ENCODE measurements at regions not wholly inside any gene's neighbourhood (a gene's known extent, or its start where the extent isn't known, plus 50 kb on each side); places are given as distances from the start of the nearest gene placed in this dataset.
"Not testable (repeated sequence)": the region's sequence is repeated elsewhere in the genome, so short reads cannot be mapped to it uniquely, and the experiment has no call there.

DNA sequence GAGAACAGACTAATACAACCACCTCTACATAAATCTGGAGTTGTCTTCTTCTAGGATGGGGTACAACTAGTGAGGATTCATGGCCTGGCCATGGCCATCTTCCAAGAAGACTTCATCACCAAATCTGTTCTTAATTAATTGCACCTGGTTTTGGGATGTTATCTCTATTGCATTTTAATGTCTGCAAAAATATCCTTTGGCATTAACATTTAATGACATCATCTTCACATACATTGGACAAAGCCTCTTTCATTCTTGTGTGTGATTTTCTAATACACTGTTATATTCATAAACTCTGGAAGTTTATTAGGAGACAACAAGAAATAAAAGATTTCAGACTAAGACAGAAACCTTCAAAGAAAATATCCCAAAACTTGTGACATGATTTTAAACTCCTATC, 124.2 kb upstream of the ABCB5 start:
- POLR2A ChIA-PET, result no interaction called here
- no peak overlapping the region for H3K27ac ChIP-seq (ENCODE audit: low read depth, low read length)
- DNase-seq (ENCODE audit: low read depth, low spot score), result no peak
- TF ChIP-seq, protein P1, sequence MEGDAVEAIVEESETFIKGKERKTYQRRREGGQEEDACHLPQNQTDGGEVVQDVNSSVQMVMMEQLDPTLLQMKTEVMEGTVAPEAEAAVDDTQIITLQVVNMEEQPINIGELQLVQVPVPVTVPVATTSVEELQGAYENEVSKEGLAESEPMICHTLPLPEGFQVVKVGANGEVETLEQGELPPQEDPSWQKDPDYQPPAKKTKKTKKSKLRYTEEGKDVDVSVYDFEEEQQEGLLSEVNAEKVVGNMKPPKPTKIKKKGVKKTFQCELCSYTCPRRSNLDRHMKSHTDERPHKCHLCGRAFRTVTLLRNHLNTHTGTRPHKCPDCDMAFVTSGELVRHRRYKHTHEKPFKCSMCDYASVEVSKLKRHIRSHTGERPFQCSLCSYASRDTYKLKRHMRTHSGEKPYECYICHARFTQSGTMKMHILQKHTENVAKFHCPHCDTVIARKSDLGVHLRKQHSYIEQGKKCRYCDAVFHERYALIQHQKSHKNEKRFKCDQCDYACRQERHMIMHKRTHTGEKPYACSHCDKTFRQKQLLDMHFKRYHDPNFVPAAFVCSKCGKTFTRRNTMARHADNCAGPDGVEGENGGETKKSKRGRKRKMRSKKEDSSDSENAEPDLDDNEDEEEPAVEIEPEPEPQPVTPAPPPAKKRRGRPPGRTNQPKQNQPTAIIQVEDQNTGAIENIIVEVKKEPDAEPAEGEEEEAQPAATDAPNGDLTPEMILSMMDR (IDR thresholded peaks at IDR 0.05; ENCODE audit: low read depth, low read length), result no peak
- no peaks in the 10 kb centered on the region for H3K27me3 ChIP-seq (ENCODE audit: control insufficient read depth, insufficient read depth, low read length)
- CTCF ChIA-PET, result no interaction called here
- no peak overlapping the region for H3K4me3 ChIP-seq (ENCODE audit: low read depth, low read length)
- H3K9me3 ChIP-seq (ENCODE audit: control insufficient read depth, insufficient read depth, low read length), result peaks cover 9% of the 10 kb centered on the region

DNA sequence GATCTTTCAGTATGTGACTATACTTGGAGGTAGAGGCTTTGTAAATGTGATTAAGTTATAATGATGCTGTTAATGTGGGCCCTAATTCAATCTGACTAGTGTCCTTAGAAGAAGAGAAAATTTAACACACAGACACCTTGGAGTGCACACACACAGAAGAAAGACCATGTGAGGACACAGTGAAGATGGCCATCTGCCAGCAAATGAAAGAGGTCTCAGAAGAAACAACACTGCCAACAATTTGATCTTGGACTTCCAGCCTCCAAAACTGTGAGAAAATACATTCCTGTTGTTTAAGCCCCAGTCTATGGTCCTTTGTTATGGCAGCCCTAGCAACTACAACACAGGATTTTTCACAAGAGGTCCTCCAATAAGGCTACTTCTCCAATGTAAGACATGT, 120.9 kb upstream of the ABCB5 start:
- Histone ChIP-seq H3K27ac (ENCODE audit: low read depth, low read length) (no peak overlapping the region), H3K27me3 (ENCODE audit: control insufficient read depth, insufficient read depth, low read length) (no peaks in the 10 kb centered on the region), H3K9me3 (ENCODE audit: control insufficient read depth, insufficient read depth, low read length) (no peaks in the 10 kb centered on the region; the same call in 1 of the 2 replicates), H3K4me3 (ENCODE audit: low read depth, low read length) (no peak overlapping the region)
- ChIA-PET POLR2A (no interaction called here), CTCF (no interaction called here)
- TF ChIP-seq, protein P1 (IDR thresholded peaks at IDR 0.05; ENCODE audit: low read depth, low read length), result no peak
- no peak for DNase-seq (ENCODE audit: low read depth, low spot score)

DNA sequence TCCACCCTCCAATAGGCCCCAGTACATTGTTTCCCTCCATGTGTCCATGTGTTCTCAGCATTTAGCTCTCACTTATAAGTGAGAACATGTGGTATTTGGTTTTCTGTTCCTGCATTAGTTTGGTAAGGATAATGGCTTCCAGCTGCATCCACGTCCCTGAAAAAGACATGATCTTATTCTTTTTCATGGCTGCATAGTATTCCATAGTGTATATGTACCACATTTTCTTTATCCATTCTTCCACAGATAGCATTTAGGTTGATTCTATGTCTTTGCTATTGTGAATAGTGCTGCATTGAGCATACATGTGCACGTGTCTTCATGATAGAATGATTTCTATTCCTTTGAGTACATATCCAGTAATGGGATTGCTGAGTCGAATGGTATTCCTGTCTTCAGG, 114.0 kb upstream of the ABCB5 start:
- H3K9me3 ChIP-seq (ENCODE audit: control insufficient read depth, insufficient read depth, low read length); DNase-seq (ENCODE audit: low read depth, low spot score); H3K4me3 ChIP-seq (ENCODE audit: low read depth, low read length); H3K27ac ChIP-seq (ENCODE audit: low read depth, low read length); H3K27me3 ChIP-seq (ENCODE audit: control insufficient read depth, insufficient read depth, low read length); CTCF ChIA-PET; POLR2A ChIA-PET: not testable (repeated sequence)

DNA sequence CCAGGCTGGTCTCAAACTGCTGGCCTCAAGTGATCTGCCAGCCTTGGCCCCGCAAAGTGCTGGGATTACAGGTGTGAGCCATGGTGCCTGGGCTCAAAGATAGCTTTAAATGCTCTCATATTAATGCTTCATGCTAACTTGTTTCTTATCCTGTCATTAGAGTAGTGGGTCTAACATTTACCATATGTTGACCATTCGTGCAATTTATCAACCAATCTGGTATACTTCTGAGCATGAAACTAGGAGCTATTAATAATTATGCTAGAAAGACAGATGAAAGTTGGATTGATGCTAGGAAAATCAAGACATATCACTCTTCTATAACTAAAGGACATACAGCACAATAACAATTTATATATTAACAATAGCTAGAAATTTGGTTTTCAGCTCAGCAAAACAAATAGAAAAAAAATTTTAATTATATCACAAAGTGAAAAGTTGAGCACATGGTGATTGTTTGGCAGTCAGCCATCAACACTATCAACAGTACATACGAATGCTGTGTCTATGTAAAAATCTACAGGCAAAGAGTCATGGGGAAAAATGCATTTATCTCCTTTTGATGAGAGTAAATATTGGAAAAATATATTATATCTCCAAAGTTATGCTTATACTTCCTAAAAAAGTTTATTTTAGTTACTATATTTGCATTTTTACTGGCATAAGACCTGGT, 112.1 kb upstream of the ABCB5 start:
- Histone ChIP-seq H3K9me3 (ENCODE audit: control insufficient read depth, insufficient read depth, low read length) (no peaks in the 10 kb centered on the region), H3K4me3 (ENCODE audit: low read depth, low read length) (no peak overlapping the region), H3K27ac (ENCODE audit: low read depth, low read length) (no peak overlapping the region), H3K27me3 (ENCODE audit: control insufficient read depth, insufficient read depth, low read length) (no peaks in the 10 kb centered on the region)
- POLR2A ChIA-PET, result no interaction called here
- DNase-seq (ENCODE audit: low read depth, low spot score), result no peak
- TF ChIP-seq, protein P1 (IDR thresholded peaks at IDR 0.05; ENCODE audit: low read depth, low read length), result no peak
- CTCF ChIA-PET, result no interaction called here

DNA sequence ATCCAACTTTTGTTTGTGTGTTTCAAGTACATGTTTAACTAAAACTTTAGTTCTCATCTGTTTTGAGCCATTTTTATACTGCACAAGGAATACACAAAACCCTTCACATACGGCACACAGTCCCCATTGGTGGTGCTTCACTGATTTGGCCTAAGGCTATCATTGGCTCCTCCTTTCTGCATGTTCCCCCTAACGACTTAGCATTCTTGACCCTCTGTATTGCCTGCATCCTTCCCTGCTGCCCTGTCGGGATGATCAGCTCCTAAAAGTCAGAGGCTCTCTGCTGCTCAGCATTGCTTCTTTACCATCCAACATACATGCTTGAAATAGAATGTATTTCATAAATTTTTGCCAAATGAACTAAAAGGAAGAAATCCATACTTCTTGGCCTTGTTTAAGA, 111.4 kb upstream of the ABCB5 start:
- TF ChIP-seq, protein P1 (IDR thresholded peaks at IDR 0.05; ENCODE audit: low read depth, low read length), result no peak
- Histone ChIP-seq H3K9me3 (ENCODE audit: control insufficient read depth, insufficient read depth, low read length) (no peaks in the 10 kb centered on the region), H3K4me3 (ENCODE audit: low read depth, low read length) (no peak overlapping the region), H3K27me3 (ENCODE audit: control insufficient read depth, insufficient read depth, low read length) (no peaks in the 10 kb centered on the region), H3K27ac (ENCODE audit: low read depth, low read length) (no peak overlapping the region)
- ChIA-PET CTCF (no interaction called here), POLR2A (no interaction called here)
- DNase-seq (ENCODE audit: low read depth, low spot score), result no peak

DNA sequence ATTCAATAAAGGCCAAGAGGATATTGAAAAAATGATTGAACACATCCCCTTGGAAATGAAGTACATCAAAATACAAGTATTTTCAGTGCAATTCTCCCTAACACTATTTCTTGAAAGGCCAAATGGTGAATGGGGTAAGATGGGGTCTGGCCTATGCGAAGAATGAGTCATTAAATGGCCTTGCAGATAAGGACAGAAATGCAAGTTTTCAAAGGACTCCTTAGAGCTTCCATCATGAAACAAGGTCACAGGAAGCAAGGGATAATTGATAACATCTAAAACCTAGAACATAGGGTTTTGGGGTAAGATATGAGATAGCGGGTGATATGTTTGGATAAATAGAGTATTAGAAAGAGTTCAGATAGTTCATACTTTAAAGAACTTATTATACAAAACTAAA, 109.3 kb upstream of the ABCB5 start:
- TF ChIP-seq, protein P1 (IDR thresholded peaks at IDR 0.05; ENCODE audit: low read depth, low read length), result no peak
- POLR2A ChIA-PET, result no interaction called here
- Histone ChIP-seq H3K4me3 (ENCODE audit: low read depth, low read length) (no peak overlapping the region), H3K27me3 (ENCODE audit: control insufficient read depth, insufficient read depth, low read length) (no peaks in the 10 kb centered on the region), H3K9me3 (ENCODE audit: control insufficient read depth, insufficient read depth, low read length) (no peaks in the 10 kb centered on the region), H3K27ac (ENCODE audit: low read depth, low read length) (no peak overlapping the region)
- CTCF ChIA-PET, result no interaction called here
- no peak for DNase-seq (ENCODE audit: low read depth, low spot score)

Measured in AG04450 (cell line).